ENCODE measurements at regions not wholly inside any gene's neighbourhood (a gene's known extent, or its start where the extent isn't known, plus 50 kb on each side); places are given as distances from the start of the nearest gene placed in this dataset.
"Not testable (repeated sequence)": the region's sequence is repeated elsewhere in the genome, so short reads cannot be mapped to it uniquely, and the experiment has no call there.

DNA sequence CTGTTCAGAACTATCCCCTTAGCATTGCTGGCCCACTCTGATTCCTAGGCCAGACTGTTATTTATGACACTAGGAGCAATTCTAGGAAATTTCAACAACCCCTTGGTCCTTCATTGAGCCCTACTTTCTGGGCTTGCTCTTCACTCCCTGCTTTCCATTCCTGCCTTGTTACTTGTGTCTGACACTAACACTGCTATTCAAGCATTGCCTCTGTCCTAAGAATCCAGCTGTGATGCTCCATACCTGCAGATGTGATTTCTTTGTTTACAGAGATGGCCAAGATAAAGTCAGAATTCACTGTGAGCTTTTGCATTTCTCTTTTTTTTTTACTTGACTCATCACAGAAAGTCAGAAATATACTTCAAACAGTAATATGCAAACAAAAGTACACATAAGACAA lies 377.2 kb upstream of the GOT2 start:
- no peak for DNase-seq

DNA sequence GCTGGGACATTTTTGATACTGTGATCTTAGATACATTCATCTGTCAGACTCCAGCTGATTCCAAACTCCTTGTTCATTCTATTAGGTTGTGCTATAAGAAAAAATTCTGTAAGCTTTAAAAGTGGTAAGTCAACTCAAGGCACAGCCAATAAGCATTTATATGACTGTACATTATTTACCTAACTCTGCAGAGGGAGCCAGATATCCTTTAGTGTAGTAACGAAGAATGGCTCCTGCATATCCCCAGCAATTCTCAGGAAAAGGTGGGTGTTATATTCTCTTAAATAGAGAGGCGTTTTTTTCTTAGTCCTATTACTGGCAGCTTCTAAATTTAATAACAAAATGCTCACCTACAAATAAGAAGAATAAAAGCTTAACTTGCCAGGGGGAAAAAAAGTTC lies 374.3 kb upstream of the GOT2 start:
- no peak for DNase-seq

GRCh38 chr16:59096682-59097081 lies 362.6 kb upstream of the GOT2 start:
- not testable (repeated sequence) for DNase-seq

DNA sequence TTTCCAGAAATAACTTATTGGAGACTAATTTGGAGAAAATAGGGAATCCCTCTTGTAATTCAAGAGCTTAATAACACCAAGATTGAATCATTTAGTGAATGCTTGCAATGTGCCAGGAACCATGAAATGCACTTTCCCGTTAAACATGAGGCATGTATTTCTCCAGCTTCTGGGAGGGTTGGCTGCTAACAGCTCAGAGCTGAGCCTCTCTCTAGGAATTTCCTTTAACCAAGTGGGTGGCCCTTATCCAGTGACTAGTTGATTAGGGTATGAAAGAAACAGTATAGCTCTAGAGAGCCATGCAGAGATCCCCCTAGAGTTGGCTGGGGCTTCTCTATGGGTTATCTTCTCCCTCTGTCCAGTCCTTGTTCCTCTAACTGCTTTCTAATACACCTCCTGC lies 356.4 kb upstream of the GOT2 start:
- DNase-seq, result no peak

- no peak for DNase-seq
These were observed 354.3 kb upstream of the GOT2 start for GRCh38 chr16:59088431-59088830.

DNA sequence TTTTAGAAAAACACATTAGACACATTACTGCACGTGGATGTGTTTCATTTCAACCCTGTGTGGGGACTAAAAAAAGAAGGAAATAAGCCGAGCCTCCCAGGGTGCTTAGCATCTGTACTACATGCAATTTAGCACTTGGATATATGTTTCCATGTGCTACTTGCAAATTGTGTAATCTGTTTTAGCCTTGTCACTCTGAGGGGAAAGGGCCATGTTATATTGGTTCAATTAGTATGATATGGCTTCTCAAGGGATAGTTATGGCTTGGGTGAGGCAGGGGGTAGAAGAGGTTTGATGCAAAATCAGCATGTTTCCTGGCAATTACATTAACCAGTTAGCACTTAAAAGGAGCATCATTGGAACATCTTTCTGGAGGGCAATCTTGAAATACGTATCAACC lies 353.5 kb upstream of the GOT2 start:
- DNase-seq, result no peak

GRCh38 chr16:59067205-59067604 lies 333.1 kb upstream of the GOT2 start:
- no peak for DNase-seq

DNA sequence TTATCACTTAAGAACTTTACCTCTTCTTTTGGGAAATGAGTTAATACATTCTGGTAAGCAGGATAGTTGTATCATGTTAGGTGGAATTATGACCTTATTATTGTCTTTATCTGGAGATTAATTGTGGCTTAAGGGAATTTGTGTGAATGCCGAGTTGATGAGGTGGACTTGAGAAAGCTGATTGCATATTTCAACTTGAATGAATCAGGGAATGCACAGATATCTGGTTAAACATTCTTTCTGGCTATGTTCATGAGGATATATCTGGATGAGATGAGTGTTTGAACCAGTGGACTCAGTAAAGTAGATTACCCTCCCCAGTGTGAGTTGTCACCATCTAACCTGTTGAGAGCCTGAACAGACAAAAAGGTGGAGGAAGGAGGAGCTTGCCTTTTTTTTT lies 326.1 kb upstream of the GOT2 start:
- DNase-seq, result no peak

DNA sequence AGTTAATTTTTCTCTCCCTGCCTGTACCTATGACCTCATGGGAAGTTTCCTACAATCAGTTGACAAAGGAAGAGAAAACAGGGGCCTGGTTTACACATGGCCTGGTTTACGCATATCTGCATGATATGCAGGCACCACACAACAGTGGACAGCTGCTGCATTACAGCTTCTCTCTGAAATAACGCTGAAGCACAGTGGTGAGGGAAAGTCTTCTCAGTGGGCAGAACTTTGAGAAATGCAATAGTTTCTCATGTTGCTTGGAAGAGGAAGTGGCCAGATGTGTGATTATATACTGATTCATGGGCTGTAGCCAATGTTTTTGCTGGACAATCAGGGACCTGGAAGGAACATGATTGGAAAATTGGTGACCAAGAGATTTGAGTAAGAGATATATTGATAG lies 324.1 kb upstream of the GOT2 start:
- DNase-seq, result no peak

GRCh38 chr16:59053911-59054310 lies 319.8 kb upstream of the GOT2 start:
- no peak for DNase-seq

DNA sequence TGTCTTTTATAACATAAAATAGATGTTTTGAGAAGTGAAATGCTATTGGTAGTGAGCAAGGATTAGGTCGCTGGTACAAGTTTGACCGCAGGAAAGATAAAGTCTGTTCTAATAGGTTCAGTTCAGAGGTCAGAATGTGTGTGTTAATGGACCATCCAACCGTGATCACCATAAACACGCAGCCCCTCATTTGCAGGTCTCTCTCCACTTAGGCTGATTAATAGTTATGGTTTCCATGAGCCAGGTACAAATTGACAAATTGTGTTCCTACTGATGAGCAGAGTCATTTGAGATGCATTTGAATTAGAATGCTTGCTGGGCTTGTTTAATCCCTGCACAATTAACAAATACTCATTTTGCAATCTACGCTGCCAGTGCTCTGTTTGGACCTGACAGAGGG lies 318.1 kb upstream of the GOT2 start:
- DNase-seq, result no peak

- no peak for DNase-seq
These were observed 314.8 kb upstream of the GOT2 start for GRCh38 chr16:59048876-59049275.

DNA sequence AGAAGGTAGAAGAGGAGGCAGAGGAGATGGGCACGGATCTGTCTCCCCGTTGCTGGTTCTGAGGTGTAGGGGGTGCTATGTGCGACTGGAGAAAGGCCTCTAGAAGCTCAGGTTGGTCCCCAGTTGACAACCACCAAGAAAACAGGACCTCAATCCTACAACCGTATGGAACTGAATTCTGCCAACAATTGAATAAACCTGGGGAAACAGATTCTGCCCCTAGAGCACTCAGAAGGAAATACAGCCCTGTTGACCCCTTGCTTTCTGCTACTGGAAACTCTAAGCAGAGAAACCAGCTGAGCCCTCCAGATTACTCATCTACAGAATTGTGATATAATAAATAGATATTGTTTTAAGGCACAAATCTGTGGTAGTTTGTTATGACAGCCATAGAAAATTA lies 313.0 kb upstream of the GOT2 start:
- no peak for DNase-seq

- no peak for DNase-seq
These were observed 312.2 kb upstream of the GOT2 start for GRCh38 chr16:59046335-59046734.

DNA sequence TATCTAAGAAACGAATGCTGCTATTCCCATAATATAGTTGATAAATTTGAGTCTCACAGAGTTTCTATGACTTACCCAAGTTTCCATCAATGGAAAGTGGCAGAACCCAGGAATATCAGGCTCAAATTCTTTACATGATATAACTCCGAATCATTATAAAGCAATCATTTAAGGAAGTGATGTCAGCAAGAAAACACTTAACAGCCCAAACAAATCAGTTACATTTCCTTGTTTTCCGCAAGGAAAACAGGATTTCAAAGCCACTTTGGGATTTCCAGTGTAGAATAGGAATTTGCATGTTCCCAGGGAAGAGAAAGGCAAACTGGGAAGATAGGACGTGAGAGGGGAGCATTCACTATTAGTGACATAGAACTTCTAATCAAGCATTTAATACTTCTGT lies 311.4 kb upstream of the GOT2 start:
- DNase-seq, result no peak

- no peak for DNase-seq
These were observed 310.5 kb upstream of the GOT2 start for GRCh38 chr16:59044616-59045015.

- no peak for DNase-seq
These were observed 308.2 kb upstream of the GOT2 start for GRCh38 chr16:59042301-59042700.

DNA sequence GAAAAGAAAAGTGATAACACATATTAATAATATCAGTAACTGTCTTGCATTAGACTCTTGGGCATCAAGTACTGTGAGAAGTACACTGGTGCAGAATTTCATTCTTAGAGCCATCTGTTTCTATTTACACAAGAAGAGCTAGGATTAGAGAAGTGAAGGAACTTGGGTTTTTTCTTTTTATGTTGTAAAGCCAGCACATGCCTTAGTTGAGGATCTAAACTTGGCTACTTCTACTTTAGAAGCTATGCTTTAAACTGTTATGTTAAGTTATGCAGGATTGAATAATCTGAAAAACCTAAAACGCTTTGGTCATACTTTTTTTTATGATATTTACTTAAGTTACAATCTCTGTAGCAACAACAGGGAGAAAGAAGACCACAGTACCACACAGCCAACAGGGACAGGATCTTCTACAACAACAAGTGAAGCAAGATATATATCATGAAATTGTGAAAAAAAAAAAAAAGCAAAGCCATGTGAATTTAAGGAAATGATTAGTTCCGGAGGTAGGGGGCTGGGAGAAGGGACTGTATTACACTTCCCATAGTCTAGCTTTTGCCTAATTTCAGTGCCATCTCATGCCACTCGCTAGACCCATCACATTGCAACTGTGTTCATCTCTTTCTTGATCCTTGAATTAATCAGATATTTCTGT lies 305.1 kb upstream of the GOT2 start:
- DNase-seq, result no peak

DNA sequence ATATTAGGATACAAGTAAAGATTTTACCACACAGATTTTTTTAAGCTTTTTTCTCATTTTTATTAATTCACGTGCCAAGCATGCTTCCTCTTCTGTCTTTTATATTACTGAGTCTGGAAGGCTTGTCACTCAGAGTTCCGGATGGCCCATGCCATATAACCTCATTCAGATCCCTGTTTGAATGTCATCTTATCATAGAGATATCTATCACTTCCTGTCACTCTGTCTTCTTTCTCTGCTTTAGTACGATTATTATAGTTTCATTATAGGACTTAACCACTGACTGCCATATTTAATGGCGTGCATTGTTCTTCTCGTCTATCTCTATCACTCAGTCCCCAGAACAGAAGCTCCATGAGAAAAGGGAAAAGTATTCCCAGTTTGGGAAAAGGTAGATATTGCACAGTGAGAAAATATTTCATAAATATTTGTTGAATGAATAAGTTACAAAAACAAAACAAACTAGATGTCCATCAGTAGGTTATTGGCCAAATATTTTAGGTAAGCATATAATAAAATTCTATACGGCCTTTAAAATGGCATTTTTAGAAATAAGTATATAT lies 296.9 kb upstream of the GOT2 start:
- no peak for DNase-seq

DNA sequence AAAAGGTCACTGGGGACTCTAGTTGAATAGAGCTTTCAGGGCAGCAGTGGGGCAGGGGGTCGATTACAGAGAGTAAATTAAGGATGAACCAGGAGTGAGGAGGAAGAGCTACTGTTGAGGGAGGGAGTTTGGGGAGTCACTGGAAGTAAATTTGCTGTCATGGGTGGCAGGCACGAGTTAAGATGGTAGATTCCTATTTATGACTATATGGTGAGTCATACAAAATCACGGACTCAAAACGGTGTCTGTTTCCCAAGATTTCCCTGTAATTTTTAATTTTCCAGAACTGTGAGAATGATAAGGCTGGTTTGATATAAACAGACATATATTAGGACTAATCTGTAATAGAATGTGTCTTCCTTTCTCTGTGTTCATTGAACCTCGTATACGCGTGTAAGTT lies 287.6 kb upstream of the GOT2 start:
- DNase-seq, result no peak

- no peak for DNase-seq
These were observed 279.8 kb upstream of the GOT2 start for GRCh38 chr16:59013930-59014329.

DNA sequence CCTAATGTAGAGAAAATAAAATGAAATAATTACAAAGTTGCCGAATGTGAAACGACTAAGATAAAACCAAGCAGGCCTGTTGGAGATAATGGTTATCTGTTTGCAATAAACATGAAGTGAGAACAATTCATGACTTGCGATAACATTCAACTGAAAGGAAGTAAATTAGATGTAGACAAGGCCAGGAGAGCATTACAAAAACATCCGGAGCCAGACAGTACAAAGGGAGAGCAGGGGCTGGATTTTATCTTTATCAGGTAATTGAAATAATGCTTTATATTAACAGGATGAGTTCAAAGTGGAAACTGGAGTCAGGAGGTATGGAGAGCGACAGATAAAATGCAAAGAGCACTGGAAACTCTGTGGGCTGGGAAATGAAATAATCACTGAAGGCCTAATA lies 265.6 kb upstream of the GOT2 start:
- no peak for DNase-seq

- not testable (repeated sequence) for DNase-seq
These were observed 258.6 kb upstream of the GOT2 start for GRCh38 chr16:58992755-58993154.
